SH-SY5Y (cell line): ENCODE measurements at regions not wholly inside any gene's neighbourhood (a gene's known extent, or its start where the extent isn't known, plus 50 kb on each side); places are given as distances from the start of the nearest gene placed in this dataset.

Source experiments
- GATA2 ChIP-seq: IDR thresholded peaks from 2 replicates; pipeline ENCODE4 v1.6.1; 2011; ENCODE audit warnings: mild to moderate bottlenecking, low read depth, low read length
- GATA3 ChIP-seq: IDR thresholded peaks from 2 replicates; pipeline ENCODE4 v1.6.1; 2011; ENCODE audit warnings: low read depth, mild to moderate bottlenecking, low read length, moderate library complexity

GRCh38 chr1:5402618-5403017 is 589.6 kb downstream of the NPHP4 start:
- no peak for TF ChIP-seq GATA3
- TF ChIP-seq GATA2, result no peak
